Heart left ventricle (tissue), 16 donors: ENCODE measurements at regions not wholly inside any gene's neighbourhood (a gene's known extent, or its start where the extent isn't known, plus 50 kb on each side); places are given as distances from the start of the nearest gene placed in this dataset.

Source experiments
- ATAC-seq, 4 donors: fragments of 200-7000 bp; cut with Tn5 transposase; one replicate each; pipeline ENCODE4 v1.9.1; 2020 to 2022; ENCODE audit warnings: moderate library complexity in 4 of 4, mild to moderate bottlenecking in 3 of 4, moderate number of reproducible peaks in 1 of 4
- DNase-seq, 5 donors: peaks; one replicate each; pipeline ENCODE4 v3.0.0-alpha.2; 2020
- H3K27ac ChIP-seq, 12 donors: fragments of 200-600 bp; sonication (generic) in 4 of 12; one replicate each; pipeline versions ENCODE4 v1.5.0 to v1.8.0; 2016 to 2022; ENCODE audit warnings: mild to moderate bottlenecking in 2 of 12
- H3K27me3 ChIP-seq, 9 donors: fragments of 200-600 bp; sonication (generic) in 2 of 9; one replicate each; pipeline versions ENCODE4 v1.5.1 to v1.8.0; 2016 to 2022; ENCODE audit warnings: mild to moderate bottlenecking in 3 of 9
- H3K36me3 ChIP-seq, 9 donors: fragments of 200-600 bp; sonication (generic) in 2 of 9; one replicate each; pipeline versions ENCODE4 v1.5.0 to v1.8.0; 2018 to 2022; ENCODE audit warnings: mild to moderate bottlenecking in 2 of 9
- H3K4me1 ChIP-seq, 12 donors: fragments of 200-600 bp; sonication (generic) in 4 of 12; one replicate each; pipeline versions ENCODE4 v1.5.0 to v1.8.0; 2016 to 2022; ENCODE audit warnings: mild to moderate bottlenecking in 3 of 12
- H3K4me3 ChIP-seq, 12 donors: fragments of 200-600 bp; sonication (generic) in 4 of 12; one replicate each; pipeline versions ENCODE4 v1.5.0 to v1.8.0; 2017 to 2022; ENCODE audit warnings: mild to moderate bottlenecking in 9 of 12, moderate library complexity in 4 of 12
- H3K9me3 ChIP-seq, 12 donors: fragments of 200-600 bp; sonication (generic) in 4 of 12; one replicate each; pipeline versions ENCODE4 v1.5.0 to v1.8.0; 2016 to 2022; ENCODE audit warnings: mild to moderate bottlenecking in 1 of 12
- POLR2A ChIP-seq, 2 donors: fragments of 450-650 bp; IDR thresholded peaks; one replicate each; pipeline ENCODE4 v1.6.1; 2017; ENCODE audit warnings: antibody characterized with exemption in 2 of 2, mild to moderate bottlenecking in 2 of 2, moderate library complexity in 2 of 2
- WGBS, 4 donors: extraction: QIAGEN DNeasy Blood & Tissue Kit in 2 of 4; methylation state at CpG; one replicate each; pipeline versions ENCODE4 v1.1.5 to v1.1.7; 2013 to 2018; 5-methylcytosine and 5-hydroxymethylcytosine counted together
- intact Hi-C, 10 donors: fragments of 100-400 bp; cut with DNase I; formaldehyde crosslinking; loops; one replicate each; pipeline versions ENCODE4 v1.11.1 to v1.14.2; 2022
- TF ChIP-seq, protein P1 (sequence below), 12 donors: fragments of 200-600 bp; sonication (generic) in 4 of 12; IDR thresholded peaks; one replicate each; pipeline versions ENCODE4 v1.5.0 to v1.8.0; 2018 to 2022; ENCODE audit warnings: antibody characterized with exemption in 12 of 12, mild to moderate bottlenecking in 5 of 12
- donor health status: ischemic (EF 13 %, LVEDD 7.1; RV severe dilation, severe dysfunction).
- donor health status: healthy with polysubstance abuse.
- donor health status: DM: no; HTN: yes; CAD: no.
- donor health status: DM: no; HTN: no; CAD: no.
- donor health status: ischemic (EF 25% LVEDD 6.9; RV normal size, moderate dysfunction).
- donor health status: ischemic (EF 25% LVEDD 5.7; RV mildly dilated, moderate dysfunction).
- donor health status: healthy.
- donor health status: DM: yes; HTN: yes; CAD: no.
- donor health status: ischemic (EF 35%, LVEDD 5.7; RV mildly dilated, moderate dysfunction).
- donor health status: nonischemic (EF 11% LVEDD 7.7; RV severe dilation, severe dysfunction).
- donor health status: DM: yes; HTN: yes; CAD: no.
- donor health status: PGD.
- donor health status: ischemic (EF 29% LVEDD 5.4; RV normal size, mild dysfunction).
- donor health status: nonischemic (EF 23%, LVEDD 6.1; RV moderate dilation, normal function).

GRCh38 chr2:42910645-42911405, 118.4 kb upstream of the HAAO start:
- intact Hi-C loops = no loop called here
- no peaks in the 10 kb centered on the region for H3K36me3 ChIP-seq

DNA sequence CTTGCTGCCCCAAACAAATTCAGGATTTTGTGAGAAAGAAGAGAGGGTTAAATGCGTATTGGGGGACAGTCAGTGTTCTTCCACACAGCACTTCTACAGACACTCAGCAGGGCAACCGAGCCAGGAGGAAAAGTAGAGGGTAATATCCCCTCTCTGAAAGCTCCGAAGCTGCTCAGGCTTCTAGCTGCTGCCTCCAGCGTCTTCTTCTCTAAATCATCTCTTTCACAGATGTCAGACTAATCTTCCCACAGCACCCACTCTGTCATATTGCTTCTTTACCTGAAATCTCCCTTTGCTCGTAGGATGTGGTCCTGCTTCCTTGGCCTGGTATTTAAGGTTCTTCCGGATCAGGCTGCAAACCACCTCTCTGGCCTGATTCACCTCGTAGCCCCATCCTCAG, 117.6 kb upstream of the HAAO start:
- H3K36me3 ChIP-seq = no peaks in the 10 kb centered on the region
- H3K27ac ChIP-seq = no peak overlapping the region
- no peak for DNase-seq
- H3K9me3 ChIP-seq = no peaks in the 10 kb centered on the region
- H3K4me1 ChIP-seq = peaks cover 0 to 62% (median 41%) of the 10 kb centered on the region in 12 donors
- H3K27me3 ChIP-seq = no peaks in the 10 kb centered on the region
- ATAC-seq = no peak
- no peak overlapping the region for H3K4me3 ChIP-seq
- TF ChIP-seq, protein P1, sequence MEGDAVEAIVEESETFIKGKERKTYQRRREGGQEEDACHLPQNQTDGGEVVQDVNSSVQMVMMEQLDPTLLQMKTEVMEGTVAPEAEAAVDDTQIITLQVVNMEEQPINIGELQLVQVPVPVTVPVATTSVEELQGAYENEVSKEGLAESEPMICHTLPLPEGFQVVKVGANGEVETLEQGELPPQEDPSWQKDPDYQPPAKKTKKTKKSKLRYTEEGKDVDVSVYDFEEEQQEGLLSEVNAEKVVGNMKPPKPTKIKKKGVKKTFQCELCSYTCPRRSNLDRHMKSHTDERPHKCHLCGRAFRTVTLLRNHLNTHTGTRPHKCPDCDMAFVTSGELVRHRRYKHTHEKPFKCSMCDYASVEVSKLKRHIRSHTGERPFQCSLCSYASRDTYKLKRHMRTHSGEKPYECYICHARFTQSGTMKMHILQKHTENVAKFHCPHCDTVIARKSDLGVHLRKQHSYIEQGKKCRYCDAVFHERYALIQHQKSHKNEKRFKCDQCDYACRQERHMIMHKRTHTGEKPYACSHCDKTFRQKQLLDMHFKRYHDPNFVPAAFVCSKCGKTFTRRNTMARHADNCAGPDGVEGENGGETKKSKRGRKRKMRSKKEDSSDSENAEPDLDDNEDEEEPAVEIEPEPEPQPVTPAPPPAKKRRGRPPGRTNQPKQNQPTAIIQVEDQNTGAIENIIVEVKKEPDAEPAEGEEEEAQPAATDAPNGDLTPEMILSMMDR (IDR thresholded peaks at IDR 0.05) = no peak
- no peak for TF ChIP-seq POLR2A (IDR thresholded peaks at IDR 0.05)
- intact Hi-C loops = loop anchor here in 1 of 10 donors (5.0 kb wide), 1 partner anchor 43 kb away; no protein-coding TSS in a partner anchor
- 95 to 98% (median 96%) methylated on average over 7 of the region's 7 CpGs for WGBS, 4 donors

More at GRCh38 chr2:42910645-42911405, 118.4 kb upstream of the HAAO start:
- Histone ChIP-seq H3K4me3 (no peak overlapping the region), H3K27ac (no peak overlapping the region), H3K4me1 (peaks cover 0 to 53% (median 32%) of the 10 kb centered on the region in 12 donors), H3K9me3 (no peaks in the 10 kb centered on the region), H3K27me3 (no peaks in the 10 kb centered on the region)
- 86 to 97% (median 91%) methylated on average over 3 of the region's 3 CpGs for WGBS, 4 donors
- ATAC-seq = peak in 2 of 4 donors; percentile 13 to 74
- TF ChIP-seq, protein P1 (IDR thresholded peaks at IDR 0.05) = no peak
- TF ChIP-seq POLR2A (IDR thresholded peaks at IDR 0.05) = no peak
- no peak for DNase-seq

DNA sequence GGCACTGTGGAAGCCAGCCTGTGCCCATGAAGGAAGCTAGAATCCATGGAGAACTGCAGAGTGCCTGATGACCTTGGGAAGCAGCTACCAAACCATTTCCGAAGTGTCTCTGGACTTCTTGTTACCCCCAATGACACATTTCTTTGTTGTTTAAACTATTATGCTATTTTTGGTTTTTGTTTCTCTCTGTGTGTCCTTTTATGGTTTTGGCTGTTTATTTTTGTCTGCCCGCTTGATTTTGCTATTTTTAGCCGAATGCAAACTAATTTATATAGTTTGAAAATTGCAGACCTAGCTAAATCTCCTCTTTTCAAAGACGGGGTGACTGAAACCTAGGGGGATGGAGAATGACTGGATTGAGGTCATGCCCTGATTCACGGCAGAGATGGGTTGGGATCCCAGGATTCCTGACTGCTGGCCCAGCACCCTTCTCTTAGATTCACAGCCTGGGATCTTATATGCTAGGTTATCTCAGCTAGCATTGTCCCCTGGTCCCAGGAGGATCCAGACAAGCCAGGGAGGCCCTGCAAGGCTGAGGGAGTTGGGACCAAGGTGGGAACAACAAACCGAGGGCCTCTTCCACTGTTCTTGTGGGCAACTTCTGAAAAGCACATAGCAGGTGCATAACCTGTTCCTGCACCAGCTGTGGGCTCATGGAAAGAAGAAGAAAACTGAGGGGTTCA, 116.3 kb upstream of the HAAO start:
- no peaks in the 10 kb centered on the region for H3K9me3 ChIP-seq
- no peaks in the 10 kb centered on the region for H3K27me3 ChIP-seq
- 78 to 81% (median 79%) methylated on average over 6 of the region's 6 CpGs for WGBS, 4 donors
- DNase-seq (no peak), ATAC-seq (no peak)
- H3K4me1 ChIP-seq = peaks cover 5 to 72% (median 51%) of the 10 kb centered on the region in 12 donors
- H3K4me3 ChIP-seq = no peak overlapping the region
- intact Hi-C loops = loop anchor here in 1 of 10 donors (5.0 kb wide), 1 partner anchor 41 kb away; no protein-coding TSS in a partner anchor
- H3K36me3 ChIP-seq = no peaks in the 10 kb centered on the region
- TF ChIP-seq POLR2A (IDR thresholded peaks at IDR 0.05) = no peak
- TF ChIP-seq, protein P1 (IDR thresholded peaks at IDR 0.05) = no peak
- H3K27ac ChIP-seq = peak overlapping the region in 6 of 12 donors; percentile 20 to 90 (median 82)

GRCh38 chr2:42907835-42908234, 115.5 kb upstream of the HAAO start:
- Histone ChIP-seq H3K27me3 (no peaks in the 10 kb centered on the region), H3K4me3 (no peak overlapping the region), H3K36me3 (no peaks in the 10 kb centered on the region), H3K4me1 (peaks cover 5 to 74% (median 53%) of the 10 kb centered on the region in 12 donors), H3K27ac (peak overlapping the region in 8 of 12 donors; percentile 20 to 90 (median 80)), H3K9me3 (no peaks in the 10 kb centered on the region)
- 82 to 92% (median 84%) methylated on average over 1 of the region's 1 CpG for WGBS, 4 donors
- DNase-seq (no peak), ATAC-seq (no peak)
- TF ChIP-seq, protein P1 (IDR thresholded peaks at IDR 0.05) = no peak
- no peak for TF ChIP-seq POLR2A (IDR thresholded peaks at IDR 0.05)
- intact Hi-C loops = loop anchor here in 2 of 10 donors (2.0 to 5.0 kb wide), 2 partner anchors 17 to 41 kb away; no protein-coding TSS in a partner anchor
